Activated naive CD4-positive, alpha-beta T cell treated with Interleukin-2 at 50 U/mL for 16 hours (primary cell): ENCODE measurements at regions not wholly inside any gene's neighbourhood (a gene's known extent, or its start where the extent isn't known, plus 50 kb on each side); places are given as distances from the start of the nearest gene placed in this dataset.

Experiments
- DNase-seq: peaks from one replicate; pipeline ENCODE4 v3.0.0-alpha.2; 2020

- no peak for DNase-seq
These were observed 418.8 kb upstream of the NR2F2 start for GRCh38 chr15:95911570-95912279.

DNA sequence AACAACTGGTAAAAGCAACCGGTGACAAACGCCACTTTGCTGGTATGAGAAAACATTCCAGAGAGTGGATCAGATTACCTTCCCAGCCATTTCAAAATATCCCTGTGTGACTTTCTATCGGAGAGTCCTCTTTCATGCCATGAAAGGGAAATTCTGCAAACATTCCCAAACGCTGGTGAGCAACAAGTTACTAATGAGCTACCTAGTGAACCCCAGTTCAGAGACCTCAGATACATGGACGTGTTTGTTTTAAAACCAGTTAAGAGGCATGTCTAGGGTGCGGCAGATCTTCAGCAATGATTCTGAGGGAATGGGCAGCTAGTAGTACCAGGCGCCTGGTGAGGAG lies 418.2 kb upstream of the NR2F2 start:
- no peak for DNase-seq

GRCh38 chr15:95912728-95913127 lies 417.8 kb upstream of the NR2F2 start:
- no peak for DNase-seq

- no peak for DNase-seq
These were observed 413.9 kb upstream of the NR2F2 start for GRCh38 chr15:95916568-95916967.

DNA sequence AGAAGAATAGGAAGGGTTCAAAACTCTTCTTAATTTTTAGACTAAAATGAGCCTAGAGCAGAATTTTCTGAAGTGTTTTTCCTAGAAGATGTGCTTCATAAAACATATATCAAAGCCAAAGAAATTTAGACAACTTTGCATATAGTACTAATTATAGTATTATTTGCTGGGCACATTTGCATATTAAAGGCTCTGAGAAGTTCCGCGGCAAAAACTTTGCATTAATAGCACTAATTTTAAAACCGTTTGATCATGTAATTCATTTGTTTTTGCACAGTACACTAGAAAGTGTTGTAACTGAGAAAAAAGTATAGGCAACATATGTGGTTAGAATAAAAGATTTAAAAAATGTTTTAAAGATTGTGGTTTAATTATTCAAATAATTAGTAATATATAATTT lies 412.0 kb upstream of the NR2F2 start:
- DNase-seq: no peak

DNA sequence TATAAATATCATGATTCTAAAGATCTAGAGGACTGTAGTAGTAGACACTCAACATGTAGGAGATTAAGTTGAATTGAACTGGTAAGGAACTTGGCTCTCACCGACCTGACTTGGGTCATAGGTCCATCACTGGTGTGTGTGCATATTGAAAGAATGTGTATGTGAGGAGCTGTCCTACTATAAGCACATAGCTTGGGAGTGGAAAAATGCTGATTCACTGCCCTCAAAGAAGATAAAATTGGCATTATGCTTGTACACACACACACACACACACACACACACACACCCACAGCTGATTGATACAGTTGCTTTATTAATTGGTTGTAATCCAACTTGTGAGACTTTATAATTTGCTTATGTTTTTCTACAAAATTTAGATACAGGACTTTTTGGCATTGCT lies 411.0 kb upstream of the NR2F2 start:
- DNase-seq: no peak

GRCh38 chr15:95921404-95921803 lies 409.1 kb upstream of the NR2F2 start:
- DNase-seq: no peak

- DNase-seq: no peak
These were observed 408.1 kb upstream of the NR2F2 start for GRCh38 chr15:95922431-95922830.

DNA sequence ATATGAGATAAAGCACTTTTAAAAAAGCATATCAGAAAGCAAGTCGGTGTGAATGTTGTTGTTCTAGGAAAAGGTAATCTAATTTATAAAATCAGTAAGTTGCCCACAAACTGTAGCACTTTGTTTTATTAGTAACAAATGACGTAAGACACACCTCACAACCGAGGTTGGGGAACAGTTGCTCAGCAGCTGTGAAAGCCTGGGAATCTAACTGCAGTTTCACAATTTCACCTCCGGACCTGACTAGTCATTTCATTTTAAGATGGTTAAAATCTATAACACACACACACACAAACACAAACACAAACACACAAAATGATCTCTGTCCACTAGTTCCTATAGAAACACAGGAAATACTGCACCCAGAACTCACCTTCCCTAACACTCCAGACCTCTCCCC lies 406.7 kb upstream of the NR2F2 start:
- DNase-seq: no peak

- DNase-seq: no peak
These were observed 401.7 kb upstream of the NR2F2 start for GRCh38 chr15:95928822-95929221.

DNA sequence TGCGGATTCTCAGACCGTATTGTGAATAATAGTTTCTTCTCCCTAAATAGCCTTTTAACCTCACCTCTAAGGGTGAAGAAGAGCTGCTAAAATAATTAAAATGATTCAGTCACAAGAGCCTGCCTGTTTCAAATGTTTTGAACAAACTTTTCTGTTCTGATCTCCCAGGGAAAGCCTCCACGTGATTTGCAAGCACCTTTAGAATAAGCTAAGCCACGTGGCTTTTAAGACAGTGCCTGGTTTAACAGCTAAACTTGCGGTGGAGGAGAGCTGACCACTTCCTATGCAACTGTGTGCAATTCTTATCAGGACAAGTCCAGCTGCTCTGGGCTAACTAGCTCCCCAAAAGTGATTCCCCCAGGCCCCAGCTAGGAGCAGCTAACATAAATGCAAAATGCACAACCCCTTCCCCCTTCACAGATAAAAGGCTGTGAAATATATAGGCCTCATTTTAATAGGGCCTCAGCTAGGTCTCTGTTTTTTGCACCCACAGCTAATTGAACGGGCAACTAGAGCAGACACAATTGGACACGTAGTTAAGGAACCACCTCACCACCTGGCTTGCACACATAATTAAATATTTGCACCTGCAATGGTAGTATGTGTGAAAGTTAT lies 401.2 kb upstream of the NR2F2 start:
- DNase-seq: no peak

- no peak for DNase-seq
These were observed 399.7 kb upstream of the NR2F2 start for GRCh38 chr15:95930659-95931375.

- no peak for DNase-seq
These were observed 398.9 kb upstream of the NR2F2 start for GRCh38 chr15:95931619-95932018.

DNA sequence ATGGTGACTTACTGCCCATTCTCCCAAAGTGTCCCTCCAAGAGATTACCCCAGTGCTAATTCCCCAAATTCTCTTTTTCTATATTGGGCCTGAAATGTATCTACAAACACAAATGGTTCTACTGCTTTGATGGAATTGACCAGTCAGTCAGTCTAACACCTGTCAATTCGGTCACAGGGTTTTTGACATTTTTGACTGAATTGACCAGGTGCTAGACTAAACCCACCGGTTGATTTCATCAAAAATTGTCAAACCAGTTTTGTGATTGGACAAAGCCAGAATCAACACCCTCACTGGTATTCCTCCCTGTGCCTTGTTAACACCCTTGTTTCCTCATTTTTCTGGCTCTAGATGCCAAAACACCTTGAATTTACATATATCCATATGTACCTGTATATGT lies 398.4 kb upstream of the NR2F2 start:
- no peak for DNase-seq

DNA sequence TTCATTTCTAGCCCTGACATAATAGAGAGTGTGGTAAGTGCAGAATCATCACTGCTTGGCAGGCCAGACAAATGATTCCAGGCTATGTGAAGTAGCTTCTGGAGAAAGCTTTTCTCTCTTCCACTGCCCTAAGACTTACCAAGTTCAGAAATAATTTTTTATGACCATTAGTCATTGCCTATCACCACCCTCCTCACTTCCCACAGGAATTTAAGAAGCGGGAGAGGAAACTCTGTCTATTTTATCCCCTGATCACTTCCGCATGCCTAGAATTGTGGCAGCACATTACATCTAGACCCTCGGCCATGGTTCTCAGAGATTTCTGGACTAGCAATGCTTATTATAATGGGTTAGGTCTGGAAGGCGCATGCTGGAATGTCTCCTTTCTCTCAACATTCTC lies 397.8 kb upstream of the NR2F2 start:
- no peak for DNase-seq

GRCh38 chr15:95935852-95936251 lies 394.6 kb upstream of the NR2F2 start:
- DNase-seq: no peak

DNA sequence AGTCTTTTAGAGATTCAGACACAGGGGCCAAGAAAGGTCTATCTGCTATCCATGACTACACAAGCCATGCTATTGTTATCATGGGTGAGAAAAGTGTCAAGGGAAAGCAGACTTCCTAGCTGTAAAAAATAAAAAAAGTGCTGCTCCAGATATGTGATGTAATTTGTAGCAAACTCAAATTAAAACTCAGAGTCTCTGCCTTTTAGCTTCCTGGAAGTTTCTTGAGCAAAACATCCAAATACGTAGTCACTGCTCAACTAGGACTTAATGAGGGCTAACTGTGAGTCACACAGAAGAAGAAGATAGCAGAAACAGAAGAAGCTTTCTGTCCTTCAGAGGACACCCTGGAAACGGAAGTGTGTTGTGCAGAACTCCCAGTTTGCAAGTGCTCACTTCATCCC lies 393.4 kb upstream of the NR2F2 start:
- DNase-seq: no peak

DNA sequence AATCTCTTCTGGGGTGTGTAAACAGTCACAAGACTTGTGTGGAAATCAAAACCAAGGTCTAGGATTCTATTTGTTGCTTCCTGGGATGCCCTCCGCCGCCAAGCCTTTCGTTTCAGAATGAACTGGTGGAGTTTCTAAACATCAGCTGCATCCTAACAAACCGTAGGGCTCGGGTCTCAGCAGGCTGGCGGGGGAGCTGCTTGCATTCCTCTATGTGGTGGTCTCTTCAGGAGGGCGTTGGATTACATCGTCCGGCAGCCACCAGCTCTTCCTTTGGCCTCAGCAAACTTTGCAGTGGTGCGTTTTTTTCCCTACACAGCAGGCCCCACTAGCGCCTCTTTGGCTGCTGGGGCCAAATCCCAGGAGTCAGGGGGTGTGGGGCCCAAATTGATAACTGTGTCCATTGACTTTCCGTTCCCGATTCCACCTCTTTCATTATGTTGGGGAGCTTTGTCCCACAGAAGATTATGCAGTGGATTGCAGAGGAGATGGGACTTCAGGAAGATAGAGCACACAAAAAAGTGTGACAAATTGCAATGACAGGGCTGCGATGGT lies 390.0 kb upstream of the NR2F2 start:
- no peak for DNase-seq

DNA sequence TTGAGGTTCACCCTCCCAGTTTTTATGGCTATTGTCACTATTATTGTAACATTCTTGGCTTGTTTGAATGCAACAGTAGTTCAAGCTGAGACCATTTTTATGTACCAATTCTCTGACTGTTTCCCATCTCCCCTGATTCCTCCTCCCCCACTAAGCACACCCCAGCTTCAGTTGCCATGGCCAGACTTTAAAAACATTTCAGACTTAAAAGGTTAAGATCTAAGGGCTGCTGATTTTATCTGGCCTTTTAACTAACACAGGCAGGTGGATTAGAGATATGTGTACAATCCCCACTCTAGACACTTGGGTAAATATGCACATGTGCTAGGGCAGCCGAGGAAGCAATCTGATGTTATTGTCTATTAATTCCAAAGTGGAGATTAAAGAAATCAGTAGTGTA lies 386.3 kb upstream of the NR2F2 start:
- no peak for DNase-seq

- no peak for DNase-seq
These were observed 385.7 kb upstream of the NR2F2 start for GRCh38 chr15:95944661-95945255.

GRCh38 chr15:95946241-95946640 lies 384.3 kb upstream of the NR2F2 start:
- DNase-seq: no peak

GRCh38 chr15:95946926-95947325 lies 383.6 kb upstream of the NR2F2 start:
- DNase-seq: no peak

DNA sequence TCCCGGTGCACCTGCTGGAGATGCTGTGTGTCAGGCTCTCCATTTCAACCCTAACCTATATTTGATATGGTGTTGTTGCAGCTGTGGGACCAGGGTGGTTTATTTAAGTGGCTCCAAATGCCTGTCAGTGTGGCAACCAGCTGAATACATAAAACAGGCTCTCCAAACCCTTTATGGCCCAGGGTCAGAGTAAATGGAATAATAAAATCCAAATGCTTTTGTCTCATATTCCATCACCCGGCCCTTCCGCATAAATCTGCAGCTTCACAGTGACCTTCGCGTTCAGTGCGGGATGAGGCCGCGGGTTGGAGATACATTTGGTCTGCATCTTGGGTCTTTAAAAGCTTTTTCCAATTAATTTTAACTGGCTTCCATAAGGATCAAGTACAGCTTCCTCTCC lies 382.1 kb upstream of the NR2F2 start:
- DNase-seq: no peak

DNA sequence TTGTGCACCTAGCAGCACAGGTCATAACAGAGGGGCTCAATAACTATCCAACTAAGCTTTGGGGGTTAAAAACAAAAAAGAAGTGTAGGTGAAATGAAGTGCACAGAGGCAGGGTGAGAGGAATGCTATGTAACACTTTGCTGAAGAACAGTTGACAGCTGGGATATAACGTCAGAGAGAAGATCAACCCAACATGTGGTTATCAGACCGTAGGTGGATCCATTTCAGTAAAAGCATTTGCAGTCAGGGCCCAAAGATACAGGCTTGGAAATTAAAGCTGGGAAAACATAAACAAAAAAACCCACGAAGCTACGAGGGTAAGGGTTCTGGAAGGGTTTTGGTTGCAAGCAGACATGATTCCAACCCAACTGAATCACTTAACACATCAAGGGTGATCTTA lies 377.5 kb upstream of the NR2F2 start:
- DNase-seq: no peak
